MM.1S (cell line): ENCODE measurements at regions not wholly inside any gene's neighbourhood (a gene's known extent, or its start where the extent isn't known, plus 50 kb on each side); places are given as distances from the start of the nearest gene placed in this dataset.

Source experiments
- CTCF ChIP-seq: fragments of 300-600 bp; sonication (generic); IDR thresholded peaks from 2 replicates; pipeline ENCODE4 v1.5.1; 2016; ENCODE audit warnings: antibody characterized with exemption, low read length, mixed read lengths
- EZH2 ChIP-seq: fragments of 300-600 bp; sonication (generic); optimal IDR thresholded peaks from 2 replicates; pipeline ENCODE3; 2017; ENCODE audit warnings: low read depth, mild to moderate bottlenecking, antibody characterized with exemption, low read length, mixed read lengths
- EZH2phosphoT487 ChIP-seq: fragments of 300-600 bp; sonication (generic); IDR thresholded peaks from 2 replicates; pipeline ENCODE4 v1.6.1; 2018; ENCODE audit warnings: antibody characterized with exemption, low read length

GRCh38 chr9:73923796-73924195 lies 573.3 kb upstream of the RORB start:
- TF ChIP-seq CTCF (no peak), EZH2 (no peak), EZH2phosphoT487 (no peak)
